Neural cell (in vitro differentiated cells): ENCODE measurements at regions not wholly inside any gene's neighbourhood (a gene's known extent, or its start where the extent isn't known, plus 50 kb on each side); places are given as distances from the start of the nearest gene placed in this dataset.

Experiments
- H2AFZ ChIP-seq: fragments of 200-600, 300-800 bp; sonication (generic), shearing (Covaris generic); 2 replicates; pipeline ENCODE4 v1.6.0; 2014; ENCODE audit warnings: low read depth, mild to moderate bottlenecking, antibody characterized with exemption, low read length, moderate library complexity
- H3F3A ChIP-seq: fragments of 200-600 bp; shearing (Covaris generic); 2 replicates; pipeline ENCODE4 v1.6.1; 2016; ENCODE audit warnings: mild to moderate bottlenecking, moderate library complexity, mixed read lengths, antibody characterized with exemption, low read length; ENCODE audit not compliant: insufficient read depth, poor library complexity, severe bottlenecking
- H3K27ac ChIP-seq: fragments of 200-600, 300-800 bp; sonication (generic), shearing (Covaris generic); 2 replicates; pipeline ENCODE4 v1.5.1; 2014; ENCODE audit warnings: mild to moderate bottlenecking, low read length, moderate library complexity
- H3K27me3 ChIP-seq: fragments of 300-800, 200-600 bp; sonication (generic), shearing (Covaris generic); 2 replicates; pipeline ENCODE4 v1.6.0; 2014; ENCODE audit warnings: mild to moderate bottlenecking, low read depth, low read length, moderate library complexity; ENCODE audit not compliant: insufficient read depth
- H3K36me3 ChIP-seq: fragments of 300-800, 200-600 bp; sonication (generic), shearing (Covaris generic); 2 replicates; pipeline ENCODE4 v1.5.1; 2014; ENCODE audit warnings: mild to moderate bottlenecking, antibody characterized with exemption, low read length, moderate library complexity; ENCODE audit not compliant: insufficient read depth
- H3K4me2 ChIP-seq: fragments of 300-800, 200-600 bp; sonication (generic), shearing (Covaris generic); 2 replicates; pipeline ENCODE4 v1.6.0; 2014; ENCODE audit warnings: mild to moderate bottlenecking, low read length
- H3K4me3 ChIP-seq: fragments of 300-800, 200-600 bp; sonication (generic), shearing (Covaris generic); 2 replicates; pipeline ENCODE4 v1.5.1; 2014; ENCODE audit warnings: mild to moderate bottlenecking, low read length, moderate library complexity
- H3K79me2 ChIP-seq: fragments of 200-600 bp; shearing (Covaris generic); replicated peaks from 2 replicates; pipeline ENCODE4 v1.6.0; 2014; ENCODE audit warnings: mild to moderate bottlenecking, low read length, moderate library complexity; ENCODE audit not compliant: insufficient read depth
- H3K9ac ChIP-seq: fragments of 300-800, 200-600 bp; sonication (generic), shearing (Covaris generic); 2 replicates; pipeline ENCODE4 v1.6.1; 2016; ENCODE audit warnings: mild to moderate bottlenecking, low read length, mixed read lengths
- H3K9me2 ChIP-seq: fragments of 200-600 bp; shearing (Covaris generic); 2 replicates; pipeline ENCODE4 v1.6.1; 2016; ENCODE audit warnings: mild to moderate bottlenecking, low read length, mixed read lengths; ENCODE audit not compliant: insufficient read depth
- H3K9me3 ChIP-seq: fragments of 200-600, 300-800 bp; sonication (generic), shearing (Covaris generic); 2 replicates; pipeline ENCODE4 v1.6.1; 2016; ENCODE audit warnings: mild to moderate bottlenecking, mixed run types, low read length, moderate library complexity, mixed read lengths
- H4K20me1 ChIP-seq: fragments of 200-600 bp; shearing (Covaris generic); 2 replicates; pipeline ENCODE4 v1.6.1; 2016; ENCODE audit warnings: mild to moderate bottlenecking, mixed run types; ENCODE audit not compliant: insufficient read depth
- EP300 ChIP-seq: fragments of 450-650 bp; conservative IDR thresholded peaks from 2 replicates; pipeline ENCODE4 v1.6.1; 2014; ENCODE audit warnings: antibody characterized with exemption, mild to moderate bottlenecking, moderate library complexity; ENCODE audit not compliant: poor library complexity, severe bottlenecking
- EZH2 ChIP-seq: fragments of 200-600, 300-800 bp; shearing (Covaris generic), sonication (generic); IDR thresholded peaks from 2 replicates; pipeline ENCODE4 v1.6.1; 2014; ENCODE audit warnings: antibody characterized with exemption, low read length, borderline replicate concordance, mild to moderate bottlenecking; ENCODE audit not compliant: insufficient read depth, poor library complexity, severe bottlenecking
- MXI1 ChIP-seq: fragments of 450-650 bp; conservative IDR thresholded peaks from 2 replicates; pipeline ENCODE4 v1.6.1; 2014; ENCODE audit warnings: antibody characterized with exemption, mild to moderate bottlenecking; ENCODE audit not compliant: poor library complexity, severe bottlenecking
- POLR2AphosphoS5 ChIP-seq: IDR thresholded peaks from 2 replicates; pipeline ENCODE4 v1.6.1; 2012
- RAD21 ChIP-seq: fragments of 450-650 bp; conservative IDR thresholded peaks from 2 replicates; pipeline ENCODE4 v1.6.1; 2014; ENCODE audit warnings: antibody characterized with exemption, mild to moderate bottlenecking, moderate library complexity
- SMC3 ChIP-seq: fragments of 450-650 bp; conservative IDR thresholded peaks from 2 replicates; pipeline ENCODE4 v1.6.1; 2014; ENCODE audit warnings: antibody characterized with exemption, mild to moderate bottlenecking, moderate library complexity; ENCODE audit not compliant: poor library complexity
- TAF1 ChIP-seq: IDR thresholded peaks from 2 replicates; pipeline ENCODE4 v1.6.1; 2012; ENCODE audit warnings: low read depth
- TF ChIP-seq, protein P1 (sequence below): IDR thresholded peaks from 2 replicates; pipeline ENCODE4 v1.6.1; 2012; ENCODE audit warnings: borderline replicate concordance
- TF ChIP-seq, protein P2 (sequence below): fragments of 450-650 bp; IDR thresholded peaks from 2 replicates; pipeline ENCODE4 v1.5.1; 2014; ENCODE audit warnings: antibody characterized with exemption, mild to moderate bottlenecking, moderate library complexity; ENCODE audit not compliant: poor library complexity, severe bottlenecking

DNA sequence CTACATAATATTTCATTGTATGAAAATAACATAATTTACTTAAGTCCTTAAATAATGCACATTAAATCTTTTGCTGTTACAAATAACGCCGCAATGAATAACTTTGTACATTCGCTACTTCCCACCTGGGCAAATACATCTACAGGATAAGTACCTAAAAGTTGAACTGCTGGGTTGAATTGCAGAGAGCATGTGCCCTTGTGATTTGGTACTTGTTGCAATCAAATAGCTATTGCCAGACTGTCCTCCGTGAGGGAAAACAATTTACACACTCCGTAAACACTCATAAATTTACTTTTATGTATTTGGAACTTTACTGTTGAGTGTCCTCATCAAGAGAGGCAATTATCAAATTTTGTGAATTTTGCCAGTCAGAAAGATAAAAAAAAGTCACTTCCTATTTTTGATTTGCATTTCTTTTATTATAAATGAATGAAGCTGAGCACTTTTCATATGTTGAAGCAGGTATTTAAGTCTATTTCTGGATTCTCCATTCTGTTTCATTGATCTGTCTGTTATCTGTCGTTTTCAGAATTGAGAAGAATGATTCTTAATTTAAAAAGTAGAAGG is 140.8 kb upstream of the SERTAD2 start:
- no peak overlapping the region for H3K4me2 ChIP-seq

DNA sequence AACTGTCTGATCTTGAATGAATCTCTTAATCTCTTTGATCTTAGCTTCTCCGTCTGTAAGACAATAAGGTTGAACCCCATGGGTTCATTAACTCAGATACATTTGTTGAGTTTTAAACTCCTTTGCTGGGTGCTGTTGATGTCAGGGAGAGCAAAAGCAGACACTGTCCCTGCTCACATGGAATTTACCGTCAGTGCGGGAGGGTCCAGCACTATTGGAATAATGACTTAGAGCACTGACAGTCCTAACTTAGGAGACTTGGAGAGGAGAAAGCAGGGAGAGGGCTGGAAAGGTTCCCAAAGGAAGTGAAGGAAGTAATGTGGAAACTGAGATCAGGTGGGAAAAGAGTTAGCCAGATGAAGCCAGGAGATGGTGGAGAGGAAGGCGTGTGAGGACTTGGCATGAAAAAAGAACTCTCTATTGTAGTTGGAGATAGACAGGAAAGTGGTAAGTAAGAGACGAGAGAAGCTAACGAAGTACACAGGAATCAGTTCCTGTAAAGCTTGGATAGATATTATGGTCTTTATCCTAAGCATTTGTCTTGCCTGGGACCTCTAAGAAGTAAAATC is 141.4 kb upstream of the SERTAD2 start:
- Histone ChIP-seq H3K27me3 (no peaks in the 10 kb centered on the region), H3K9me3 (no peaks in the 10 kb centered on the region), H3K9me2 (no peaks in the 10 kb centered on the region), H2AFZ (no peak overlapping the region), H3K79me2 (no peaks in the 10 kb centered on the region), H3K9ac (no peak overlapping the region), H3K4me3 (no peak overlapping the region), H3F3A (no peaks in the 10 kb centered on the region), H3K4me2 (no peak overlapping the region), H4K20me1 (no peaks in the 10 kb centered on the region), H3K36me3 (no peaks in the 10 kb centered on the region), H3K27ac (no peak overlapping the region)
- TF ChIP-seq SMC3 (no peak), POLR2AphosphoS5 (no peak), RAD21 (no peak), EP300 (no peak), EZH2 (no peak), TAF1 (no peak), MXI1 (no peak)
- TF ChIP-seq, protein P1, sequence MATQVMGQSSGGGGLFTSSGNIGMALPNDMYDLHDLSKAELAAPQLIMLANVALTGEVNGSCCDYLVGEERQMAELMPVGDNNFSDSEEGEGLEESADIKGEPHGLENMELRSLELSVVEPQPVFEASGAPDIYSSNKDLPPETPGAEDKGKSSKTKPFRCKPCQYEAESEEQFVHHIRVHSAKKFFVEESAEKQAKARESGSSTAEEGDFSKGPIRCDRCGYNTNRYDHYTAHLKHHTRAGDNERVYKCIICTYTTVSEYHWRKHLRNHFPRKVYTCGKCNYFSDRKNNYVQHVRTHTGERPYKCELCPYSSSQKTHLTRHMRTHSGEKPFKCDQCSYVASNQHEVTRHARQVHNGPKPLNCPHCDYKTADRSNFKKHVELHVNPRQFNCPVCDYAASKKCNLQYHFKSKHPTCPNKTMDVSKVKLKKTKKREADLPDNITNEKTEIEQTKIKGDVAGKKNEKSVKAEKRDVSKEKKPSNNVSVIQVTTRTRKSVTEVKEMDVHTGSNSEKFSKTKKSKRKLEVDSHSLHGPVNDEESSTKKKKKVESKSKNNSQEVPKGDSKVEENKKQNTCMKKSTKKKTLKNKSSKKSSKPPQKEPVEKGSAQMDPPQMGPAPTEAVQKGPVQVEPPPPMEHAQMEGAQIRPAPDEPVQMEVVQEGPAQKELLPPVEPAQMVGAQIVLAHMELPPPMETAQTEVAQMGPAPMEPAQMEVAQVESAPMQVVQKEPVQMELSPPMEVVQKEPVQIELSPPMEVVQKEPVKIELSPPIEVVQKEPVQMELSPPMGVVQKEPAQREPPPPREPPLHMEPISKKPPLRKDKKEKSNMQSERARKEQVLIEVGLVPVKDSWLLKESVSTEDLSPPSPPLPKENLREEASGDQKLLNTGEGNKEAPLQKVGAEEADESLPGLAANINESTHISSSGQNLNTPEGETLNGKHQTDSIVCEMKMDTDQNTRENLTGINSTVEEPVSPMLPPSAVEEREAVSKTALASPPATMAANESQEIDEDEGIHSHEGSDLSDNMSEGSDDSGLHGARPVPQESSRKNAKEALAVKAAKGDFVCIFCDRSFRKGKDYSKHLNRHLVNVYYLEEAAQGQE, result no peak
- TF ChIP-seq, protein P2, sequence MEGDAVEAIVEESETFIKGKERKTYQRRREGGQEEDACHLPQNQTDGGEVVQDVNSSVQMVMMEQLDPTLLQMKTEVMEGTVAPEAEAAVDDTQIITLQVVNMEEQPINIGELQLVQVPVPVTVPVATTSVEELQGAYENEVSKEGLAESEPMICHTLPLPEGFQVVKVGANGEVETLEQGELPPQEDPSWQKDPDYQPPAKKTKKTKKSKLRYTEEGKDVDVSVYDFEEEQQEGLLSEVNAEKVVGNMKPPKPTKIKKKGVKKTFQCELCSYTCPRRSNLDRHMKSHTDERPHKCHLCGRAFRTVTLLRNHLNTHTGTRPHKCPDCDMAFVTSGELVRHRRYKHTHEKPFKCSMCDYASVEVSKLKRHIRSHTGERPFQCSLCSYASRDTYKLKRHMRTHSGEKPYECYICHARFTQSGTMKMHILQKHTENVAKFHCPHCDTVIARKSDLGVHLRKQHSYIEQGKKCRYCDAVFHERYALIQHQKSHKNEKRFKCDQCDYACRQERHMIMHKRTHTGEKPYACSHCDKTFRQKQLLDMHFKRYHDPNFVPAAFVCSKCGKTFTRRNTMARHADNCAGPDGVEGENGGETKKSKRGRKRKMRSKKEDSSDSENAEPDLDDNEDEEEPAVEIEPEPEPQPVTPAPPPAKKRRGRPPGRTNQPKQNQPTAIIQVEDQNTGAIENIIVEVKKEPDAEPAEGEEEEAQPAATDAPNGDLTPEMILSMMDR, result no peak

More for the DNA sequence above, 140.8 kb upstream of the SERTAD2 start:
- H3K9ac ChIP-seq, result no peak overlapping the region
- no peak overlapping the region for H2AFZ ChIP-seq
- no peaks in the 10 kb centered on the region for H3F3A ChIP-seq
- H3K9me3 ChIP-seq, result no peaks in the 10 kb centered on the region
- no peaks in the 10 kb centered on the region for H4K20me1 ChIP-seq
- H3K79me2 ChIP-seq, result no peaks in the 10 kb centered on the region
- no peaks in the 10 kb centered on the region for H3K27me3 ChIP-seq
- H3K9me2 ChIP-seq, result no peaks in the 10 kb centered on the region
- TF ChIP-seq POLR2AphosphoS5 (no peak), EP300 (no peak), RAD21 (no peak), MXI1 (no peak), EZH2 (no peak), TAF1 (no peak), SMC3 (no peak)
- TF ChIP-seq, protein P1, result no peak
- TF ChIP-seq, protein P2, result no peak
- no peak overlapping the region for H3K27ac ChIP-seq
- H3K36me3 ChIP-seq, result no peaks in the 10 kb centered on the region
- H3K4me3 ChIP-seq, result no peak overlapping the region
